T-helper 22 cell (primary cell): ENCODE measurements at regions not wholly inside any gene's neighbourhood (a gene's known extent, or its start where the extent isn't known, plus 50 kb on each side); places are given as distances from the start of the nearest gene placed in this dataset.

ENCODE experiments used
- DNase-seq: peaks from one replicate; pipeline ENCODE4 v3.0.0-alpha.2; 2020; ENCODE audit warnings: low read depth

GRCh38 chr4:128527946-128528576 lies 240.4 kb upstream of the PGRMC2 start:
- DNase-seq, result no peak

- no peak for DNase-seq
Observed at GRCh38 chr4:128527351-128527750, 239.7 kb upstream of the PGRMC2 start.

DNA sequence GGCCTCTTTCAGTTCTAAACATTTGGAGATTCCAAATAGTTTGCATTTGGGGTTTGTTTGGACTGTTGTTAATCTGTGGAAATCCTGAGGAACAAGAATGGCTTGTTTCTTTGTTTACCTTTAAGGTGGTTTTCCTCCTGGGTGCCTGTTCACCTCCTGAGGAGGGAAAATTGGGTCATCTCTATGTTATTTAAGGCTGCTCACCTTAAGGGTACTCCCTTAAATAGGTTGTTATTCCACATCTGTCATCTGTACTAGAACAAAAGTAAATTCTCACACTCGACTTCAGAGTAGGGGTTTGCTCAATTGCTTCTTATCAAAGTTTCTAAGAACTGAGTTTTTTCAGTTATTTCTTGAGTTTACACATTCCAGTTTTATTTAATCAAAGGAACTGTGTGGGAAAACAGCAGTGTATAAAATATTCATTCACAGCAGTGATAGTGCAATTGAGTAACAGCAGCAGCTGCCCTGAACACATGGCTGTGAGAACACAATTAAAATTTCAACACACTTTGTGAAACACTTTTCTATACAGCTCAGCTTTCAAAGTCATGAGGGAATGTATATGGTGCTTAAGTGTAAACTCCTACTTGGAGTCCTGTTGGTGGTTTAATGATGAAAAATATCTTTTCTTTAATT lies 238.5 kb upstream of the PGRMC2 start:
- DNase-seq, result no peak

DNA sequence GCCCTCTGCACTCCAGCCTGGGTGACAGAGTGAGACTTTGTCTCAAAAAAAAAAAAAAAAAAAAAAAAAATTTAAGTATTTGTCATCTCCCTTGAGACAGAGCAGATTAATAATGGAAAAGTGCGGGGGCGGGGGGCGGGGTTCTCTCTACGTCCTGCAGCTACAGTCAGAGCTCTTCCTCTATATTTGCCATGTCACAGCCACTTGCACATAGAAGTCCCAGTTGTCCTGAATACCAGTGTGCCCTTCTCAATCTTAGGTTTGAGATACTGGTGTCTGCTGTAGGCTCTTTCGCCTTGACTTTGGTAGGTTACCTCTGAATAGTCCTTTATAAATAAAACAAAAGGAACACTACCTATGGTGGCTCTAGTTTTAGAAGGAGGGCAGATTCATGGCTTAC lies 237.8 kb upstream of the PGRMC2 start:
- DNase-seq, result no peak

DNA sequence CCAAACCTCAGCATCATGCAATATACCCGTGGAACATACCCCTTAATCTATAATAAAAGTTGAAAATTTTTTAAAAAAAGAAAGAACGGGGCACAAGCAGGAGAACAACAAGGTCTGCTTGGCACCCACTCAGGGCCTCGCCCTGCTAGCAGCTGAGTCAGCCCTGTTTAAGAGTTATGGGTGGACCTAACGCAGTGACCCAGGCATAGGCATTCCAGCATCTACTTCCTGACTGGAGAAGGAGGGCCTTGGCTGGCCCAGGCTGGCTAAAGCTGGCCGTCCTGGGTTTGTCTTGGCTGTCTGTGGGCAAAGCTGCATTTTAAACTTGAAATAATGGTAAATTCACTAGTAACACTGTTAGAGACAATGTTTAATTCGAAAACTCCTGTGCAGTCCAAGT lies 236.7 kb upstream of the PGRMC2 start:
- no peak for DNase-seq

DNA sequence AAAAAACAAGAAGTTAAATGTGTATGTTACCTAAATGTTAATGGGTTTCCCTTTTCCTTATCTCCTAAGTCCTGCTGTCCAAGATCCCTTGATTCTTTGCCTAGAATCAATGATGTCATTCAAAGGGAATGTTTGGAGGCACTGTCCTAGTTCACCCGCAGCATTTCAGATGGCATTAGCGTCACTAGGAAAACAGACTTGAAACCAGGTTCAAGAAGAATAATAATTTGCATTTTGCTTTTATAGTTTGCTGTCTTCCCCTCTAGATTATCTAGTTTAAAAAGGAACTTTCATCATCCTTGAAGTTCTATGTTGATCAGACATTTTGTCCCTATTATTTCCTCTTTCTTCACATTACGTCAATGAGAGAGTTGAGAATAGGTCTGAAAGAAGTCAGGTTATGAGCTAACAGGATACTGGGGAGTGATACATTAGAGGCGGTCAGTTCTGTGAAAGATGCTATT lies 234.1 kb upstream of the PGRMC2 start:
- DNase-seq, result no peak

GRCh38 chr4:128521156-128521555 lies 233.5 kb upstream of the PGRMC2 start:
- DNase-seq, result no peak

GRCh38 chr4:128519163-128519830 lies 231.7 kb upstream of the PGRMC2 start:
- no peak for DNase-seq

DNA sequence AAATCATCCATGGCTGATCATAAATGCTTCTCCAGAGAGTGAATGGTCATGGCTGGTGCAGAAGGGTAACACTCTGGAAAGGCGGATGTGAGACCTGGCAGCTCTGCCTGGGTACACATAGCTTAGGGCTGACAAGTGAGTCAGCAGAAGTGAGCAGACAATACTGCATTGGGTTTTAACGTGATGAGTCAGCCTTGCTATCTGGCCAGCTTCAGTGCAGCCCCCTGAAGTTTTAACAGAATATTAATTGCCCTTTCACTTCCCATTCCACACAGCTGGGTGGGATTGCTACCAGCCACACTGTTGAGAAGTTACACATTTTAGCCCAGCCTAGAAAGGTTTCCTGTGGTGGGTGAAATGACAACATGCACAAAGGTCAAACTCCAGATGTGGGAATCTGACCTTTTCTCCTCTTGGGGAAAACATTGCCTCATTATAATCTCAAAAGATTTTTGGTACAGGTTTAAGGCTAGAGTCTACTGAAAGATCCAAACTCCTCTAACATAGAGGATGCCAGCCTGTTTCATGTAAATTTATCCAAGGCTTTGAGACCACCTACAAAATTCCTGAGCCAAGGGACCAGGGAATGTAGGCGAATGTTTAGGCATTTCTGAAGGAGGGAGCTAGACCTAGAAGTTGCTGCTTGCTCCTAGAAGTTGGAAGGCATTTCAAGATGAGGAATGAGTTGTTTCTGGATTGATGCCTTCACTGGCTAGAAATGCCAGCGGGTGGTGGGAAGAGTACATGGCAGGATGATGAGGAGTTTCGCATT lies 230.3 kb upstream of the PGRMC2 start:
- no peak for DNase-seq

DNA sequence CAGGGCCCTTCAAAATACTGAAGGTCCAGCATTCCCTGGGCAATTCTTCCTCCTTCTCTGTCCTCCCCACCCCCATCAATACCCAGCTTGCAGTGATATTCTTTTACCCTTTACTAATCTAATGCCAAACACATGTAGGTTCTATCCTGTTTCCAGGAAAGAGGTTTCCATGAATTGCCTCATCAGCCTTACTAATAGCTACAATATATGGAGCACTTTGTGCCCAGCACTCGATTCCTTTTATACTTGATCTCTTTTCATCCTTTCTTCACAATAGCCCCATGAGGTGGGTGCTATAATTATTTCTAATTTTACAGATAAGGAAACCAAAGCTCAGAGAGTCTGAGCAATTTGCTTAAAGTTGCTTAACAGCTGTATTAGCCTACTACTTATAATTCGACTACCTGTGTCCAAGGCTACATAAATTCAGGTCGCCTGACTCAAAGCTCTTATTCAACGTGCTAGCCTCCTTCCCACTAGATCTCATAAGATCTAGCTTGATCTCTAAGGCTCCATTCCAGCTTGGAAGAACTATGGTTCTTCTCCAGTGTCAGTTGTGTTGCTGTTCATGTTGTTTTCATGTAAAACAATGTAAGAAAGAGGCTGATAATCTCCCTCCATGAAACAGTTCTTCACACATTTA lies 229.6 kb upstream of the PGRMC2 start:
- no peak for DNase-seq

- DNase-seq, result no peak
Observed at GRCh38 chr4:128516301-128516969, 228.8 kb upstream of the PGRMC2 start.

GRCh38 chr4:128513664-128514484 lies 226.3 kb upstream of the PGRMC2 start:
- no peak for DNase-seq

DNA sequence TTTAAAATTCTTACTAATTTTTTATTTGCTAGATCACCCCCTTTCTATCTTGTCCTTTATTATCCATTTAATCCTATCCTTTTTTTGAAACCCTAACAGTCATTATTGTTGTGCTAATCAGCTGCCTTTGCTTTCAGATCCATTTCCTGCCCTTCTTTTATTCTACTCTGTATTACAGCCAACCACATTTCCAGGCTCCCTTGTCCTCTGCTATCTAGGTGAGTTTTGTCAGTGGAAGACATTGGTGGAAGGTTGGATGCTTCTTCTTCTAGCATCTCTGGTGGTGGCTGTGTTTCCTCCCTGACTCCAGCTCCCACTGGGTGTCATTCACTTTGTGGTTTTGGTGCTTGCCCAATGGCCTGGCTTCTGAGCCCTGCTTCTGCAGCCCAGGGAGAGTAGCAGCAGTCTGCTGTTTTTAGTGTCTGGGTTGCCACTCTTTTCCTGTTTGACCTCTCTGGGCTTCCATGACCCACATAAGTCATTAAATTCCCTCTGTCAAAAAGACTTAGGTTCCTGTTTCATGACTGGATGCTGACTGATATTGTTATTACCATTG lies 225.2 kb upstream of the PGRMC2 start:
- no peak for DNase-seq

- DNase-seq, result no peak
Observed at GRCh38 chr4:128512161-128512560, 224.5 kb upstream of the PGRMC2 start.

- no peak for DNase-seq
Observed at GRCh38 chr4:128510850-128511249, 223.2 kb upstream of the PGRMC2 start.

GRCh38 chr4:128502818-128503527 lies 215.4 kb upstream of the PGRMC2 start:
- no peak for DNase-seq

DNA sequence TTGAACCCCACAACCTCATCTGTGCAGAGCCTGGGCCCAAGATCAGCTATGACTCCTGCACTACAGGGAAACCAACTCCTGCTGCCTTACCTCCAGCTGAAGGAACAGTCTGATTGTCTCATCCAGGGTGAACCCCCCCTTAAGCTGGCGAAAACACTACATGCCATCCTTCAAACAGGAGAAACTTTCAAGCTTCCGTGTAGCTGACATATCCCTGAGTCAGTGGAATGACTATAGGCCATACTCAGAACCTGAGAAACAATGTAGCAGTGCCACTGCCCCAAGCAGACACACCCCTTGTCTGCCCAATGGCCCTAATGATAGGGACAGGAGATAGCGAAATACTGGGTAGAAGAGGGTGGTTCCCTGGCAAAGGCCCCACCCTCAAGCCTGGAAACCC lies 213.6 kb upstream of the PGRMC2 start:
- no peak for DNase-seq

GRCh38 chr4:128488055-128488705 lies 200.6 kb upstream of the PGRMC2 start:
- no peak for DNase-seq

DNA sequence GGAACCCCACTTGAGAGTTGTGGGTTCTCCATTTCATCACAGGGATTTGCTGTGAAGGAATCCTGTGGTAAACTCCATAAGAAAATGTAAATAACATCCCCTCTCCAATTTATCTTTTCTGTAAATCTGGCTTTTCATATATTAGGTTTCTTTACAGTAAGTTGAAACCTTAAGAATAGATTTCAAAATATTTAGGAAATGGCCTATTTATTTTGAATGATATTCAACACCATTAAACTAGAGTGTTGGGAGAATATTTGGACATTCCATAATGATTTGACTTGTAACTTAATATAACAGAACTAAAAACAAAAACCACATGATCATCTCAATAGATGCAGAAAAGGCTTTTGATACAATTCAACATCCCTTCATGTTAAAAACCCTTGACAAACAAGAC lies 197.3 kb upstream of the PGRMC2 start:
- DNase-seq, result no peak
